SK-N-MC (cell line): ENCODE measurements at regions not wholly inside any gene's neighbourhood (a gene's known extent, or its start where the extent isn't known, plus 50 kb on each side); places are given as distances from the start of the nearest gene placed in this dataset.
"Not testable (repeated sequence)": the region's sequence is repeated elsewhere in the genome, so short reads cannot be mapped to it uniquely, and the experiment has no call there.

Source experiments
- DNase-seq: peaks from one replicate; pipeline ENCODE4 v3.0.0-alpha.2; 2011; ENCODE audit warnings: low read depth, low spot score
- H3K27ac ChIP-seq: fragments of 200-600 bp; sonication (generic); 2 replicates; pipeline ENCODE4 v1.5.1; 2016; ENCODE audit warnings: mixed run types
- H3K36me3 ChIP-seq: fragments of 200-600 bp; sonication (generic); 2 replicates; pipeline ENCODE4 v1.6.1; 2017; ENCODE audit warnings: antibody characterized with exemption, low read length, mixed read lengths; ENCODE audit not compliant: insufficient read depth
- H3K4me3 ChIP-seq: fragments of 200-600 bp; sonication (generic); 2 replicates; pipeline ENCODE4 v1.5.1; 2016
- H3K9ac ChIP-seq: fragments of 200-600 bp; sonication (generic); 2 replicates; pipeline ENCODE4 v1.8.0; 2017; ENCODE audit warnings: mixed run types, mixed read lengths; ENCODE audit not compliant: insufficient read length
- H3K9me3 ChIP-seq: fragments of 200-600 bp; sonication (generic); 2 replicates; pipeline ENCODE4 v1.6.1; 2017; ENCODE audit warnings: low read depth, mild to moderate bottlenecking, antibody characterized with exemption, low read length, moderate library complexity, mixed read lengths
- EZH2 ChIP-seq: fragments of 200-600 bp; sonication (generic); IDR thresholded peaks from one replicate; pipeline ENCODE4 v1.6.1; 2017; ENCODE audit warnings: antibody characterized with exemption
- FOXP2 ChIP-seq: optimal IDR thresholded peaks from 2 replicates; pipeline ENCODE3; 2011; ENCODE audit warnings: mild to moderate bottlenecking, moderate library complexity; ENCODE audit not compliant: insufficient read depth; ENCODE audit errors: extremely low read length, control extremely low read depth
- POLR2AphosphoS5 ChIP-seq: IDR thresholded peaks from 2 replicates; pipeline ENCODE4 v1.6.1; 2012; ENCODE audit warnings: mild to moderate bottlenecking, low read depth, low read length, borderline replicate concordance

- TF ChIP-seq POLR2AphosphoS5 (no peak), FOXP2 (no peak), EZH2 (no peak)
- H3K27ac ChIP-seq, result no peak overlapping the region
- H3K4me3 ChIP-seq, result no peak overlapping the region
- no peaks in the 10 kb centered on the region for H3K36me3 ChIP-seq
- no peak for DNase-seq
- no peak overlapping the region for H3K9ac ChIP-seq
- no peaks in the 10 kb centered on the region for H3K9me3 ChIP-seq
Measured at GRCh38 chr1:88612292-88612691, 71.8 kb upstream of the PKN2 start.

GRCh38 chr1:88612773-88613172 lies 71.3 kb upstream of the PKN2 start:
- no peak overlapping the region for H3K4me3 ChIP-seq
- H3K36me3 ChIP-seq, result no peaks in the 10 kb centered on the region
- DNase-seq, result no peak
- H3K27ac ChIP-seq, result no peak overlapping the region
- H3K9ac ChIP-seq, result no peak overlapping the region
- TF ChIP-seq FOXP2, result no peak
- TF ChIP-seq EZH2, result no peak
- H3K9me3 ChIP-seq, result no peaks in the 10 kb centered on the region

DNA sequence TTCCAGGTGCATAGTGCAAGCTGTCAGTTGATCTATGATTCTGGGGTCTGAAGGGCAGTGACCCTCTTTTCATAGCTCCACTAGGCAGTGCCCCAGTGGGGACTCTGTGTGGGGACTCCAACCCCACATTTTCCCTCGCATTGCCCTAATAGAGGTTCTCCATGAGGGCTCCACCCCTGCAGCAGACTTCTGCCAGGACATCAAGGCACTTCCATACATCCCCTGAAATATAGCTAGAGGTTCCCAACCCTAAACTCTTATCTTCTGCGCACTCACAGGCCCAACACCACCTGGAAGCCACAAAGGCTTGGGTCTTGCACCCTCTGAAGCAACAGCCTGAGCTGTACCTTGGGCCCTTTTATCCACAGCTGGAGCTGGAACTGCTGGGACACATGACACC lies 65.7 kb upstream of the PKN2 start:
- H3K27ac ChIP-seq, result no peak overlapping the region
- H3K36me3 ChIP-seq, result no peaks in the 10 kb centered on the region
- H3K9me3 ChIP-seq, result no peaks in the 10 kb centered on the region
- no peak overlapping the region for H3K9ac ChIP-seq
- DNase-seq, result no peak
- TF ChIP-seq EZH2, result no peak
- no peak for TF ChIP-seq POLR2AphosphoS5
- TF ChIP-seq FOXP2, result no peak
- no peak overlapping the region for H3K4me3 ChIP-seq

- not testable (repeated sequence) for H3K9ac ChIP-seq, H3K27ac ChIP-seq, DNase-seq, H3K9me3 ChIP-seq, H3K36me3 ChIP-seq, H3K4me3 ChIP-seq
Measured at GRCh38 chr1:88623101-88623500, 61.0 kb upstream of the PKN2 start.
